Spleen (tissue), 11 donors: ENCODE measurements at regions not wholly inside any gene's neighbourhood (a gene's known extent, or its start where the extent isn't known, plus 50 kb on each side); places are given as distances from the start of the nearest gene placed in this dataset.

Experiments
- DNase-seq: peaks from one replicate; pipeline ENCODE4 v3.0.0-alpha.2; 2020
- H3K27ac ChIP-seq, 8 donors: fragments of 200-600 bp; sonication (generic) in 7 of 8; 1 replicate in 4 of 8; 2 replicates in 4 of 8; pipeline versions ENCODE4 v1.5.0 to v1.8.0; 2016 to 2021; ENCODE audit warnings: inconsistent platforms in 4 of 8, mild to moderate bottlenecking in 4 of 8, moderate library complexity in 1 of 8
- H3K27me3 ChIP-seq, 7 donors: fragments of 200-600 bp; sonication (generic) in 6 of 7; replicated peaks in 1 of 7; 1 replicate in 4 of 7; 2 replicates in 3 of 7; pipeline versions ENCODE4 v1.5.0 to v1.8.0; 2016 to 2021; ENCODE audit warnings: inconsistent platforms in 3 of 7, mild to moderate bottlenecking in 1 of 7
- H3K36me3 ChIP-seq, 6 donors: fragments of 200-600 bp; sonication (generic) in 5 of 6; 1 replicate in 4 of 6; 2 replicates in 2 of 6; pipeline versions ENCODE4 v1.5.0 to v1.8.0; 2016 to 2021; ENCODE audit warnings: inconsistent platforms in 2 of 6
- H3K4me1 ChIP-seq, 6 donors: fragments of 200-600 bp; sonication (generic) in 5 of 6; 1 replicate in 3 of 6; 2 replicates in 3 of 6; pipeline versions ENCODE4 v1.5.0 to v1.8.0; 2016 to 2021; ENCODE audit warnings: inconsistent platforms in 3 of 6
- H3K4me3 ChIP-seq, 8 donors: fragments of 200-600 bp; sonication (generic) in 7 of 8; 1 replicate in 4 of 8; 2 replicates in 4 of 8; pipeline versions ENCODE4 v1.5.0 to v1.8.0; 2016 to 2021; ENCODE audit warnings: inconsistent platforms in 4 of 8, mild to moderate bottlenecking in 4 of 8, moderate library complexity in 2 of 8
- H3K9me3 ChIP-seq, 8 donors: fragments of 200-600 bp; sonication (generic) in 7 of 8; 1 replicate in 4 of 8; 2 replicates in 4 of 8; pipeline versions ENCODE4 v1.5.0 to v1.8.0; 2016 to 2021; ENCODE audit warnings: inconsistent platforms in 4 of 8
- POLR2A ChIP-seq, 3 donors: fragments of 450-650 bp; IDR thresholded peaks; one replicate each; pipeline ENCODE4 v1.5.1; 2017; ENCODE audit warnings: antibody characterized with exemption in 3 of 3, mild to moderate bottlenecking in 1 of 3
- POLR2AphosphoS5 ChIP-seq, 3 donors: sonication (generic); formaldehyde crosslinking; IDR thresholded peaks; one replicate each; pipeline ENCODE4 v1.5.1; 2017; ENCODE audit warnings: antibody characterized with exemption in 3 of 3
- WGBS, 5 donors: extraction: QIAGEN DNeasy Blood & Tissue Kit in 3 of 5; methylation state at CpG; one replicate each; pipeline versions ENCODE4 v1.1.5 to v1.1.7; 2013 to 2018; 5-methylcytosine and 5-hydroxymethylcytosine counted together
- intact Hi-C: fragments of 100-400 bp; cut with DNase I; formaldehyde crosslinking; loops from one replicate; pipeline ENCODE4 v1.15.0; 2023; ENCODE audit warnings: low total_unique reads
- TF ChIP-seq, protein P1 (sequence below), 11 experiments: fragments of 200-600 bp in 7 of 11; fragments of 450-650 bp in 4 of 11; sonication (generic) in 4 of 11; IDR thresholded peaks in 8 of 11; conservative IDR thresholded peaks in 3 of 11; 1 replicate in 7 of 11; 2 replicates in 4 of 11; pipeline versions ENCODE4 v1.4.0 to v1.8.0; 2016 to 2021; ENCODE audit warnings: antibody characterized with exemption in 11 of 11, inconsistent platforms in 4 of 11, mild to moderate bottlenecking in 1 of 11
- donor health status: healthy with polysubstance abuse.
- donor health status: DM: no; HTN: no; CAD: no; lungs with moderate emphysema.
- donor health status: DM: no; HTN: no; CAD: no.
- donor health status: Bipolar disorder and iron deficiency.
- donor health status: healthy.
- donor health status: DM: no; HTN: no; CAD: no.
- donor health status: DM: yes; HTN: yes; CAD: no.

- WGBS, 5 donors, result 87 to 95% (median 89%) methylated on average over 4 of the region's 4 CpGs
- Histone ChIP-seq H3K9me3 (no peaks in the 10 kb centered on the region), H3K27me3 (no peaks in the 10 kb centered on the region), H3K36me3 (no peaks in the 10 kb centered on the region), H3K27ac (no peak overlapping the region), H3K4me1 (no peaks in the 10 kb centered on the region), H3K4me3 (no peak overlapping the region)
- intact Hi-C loops, result no loop called here
- TF ChIP-seq, protein P1, sequence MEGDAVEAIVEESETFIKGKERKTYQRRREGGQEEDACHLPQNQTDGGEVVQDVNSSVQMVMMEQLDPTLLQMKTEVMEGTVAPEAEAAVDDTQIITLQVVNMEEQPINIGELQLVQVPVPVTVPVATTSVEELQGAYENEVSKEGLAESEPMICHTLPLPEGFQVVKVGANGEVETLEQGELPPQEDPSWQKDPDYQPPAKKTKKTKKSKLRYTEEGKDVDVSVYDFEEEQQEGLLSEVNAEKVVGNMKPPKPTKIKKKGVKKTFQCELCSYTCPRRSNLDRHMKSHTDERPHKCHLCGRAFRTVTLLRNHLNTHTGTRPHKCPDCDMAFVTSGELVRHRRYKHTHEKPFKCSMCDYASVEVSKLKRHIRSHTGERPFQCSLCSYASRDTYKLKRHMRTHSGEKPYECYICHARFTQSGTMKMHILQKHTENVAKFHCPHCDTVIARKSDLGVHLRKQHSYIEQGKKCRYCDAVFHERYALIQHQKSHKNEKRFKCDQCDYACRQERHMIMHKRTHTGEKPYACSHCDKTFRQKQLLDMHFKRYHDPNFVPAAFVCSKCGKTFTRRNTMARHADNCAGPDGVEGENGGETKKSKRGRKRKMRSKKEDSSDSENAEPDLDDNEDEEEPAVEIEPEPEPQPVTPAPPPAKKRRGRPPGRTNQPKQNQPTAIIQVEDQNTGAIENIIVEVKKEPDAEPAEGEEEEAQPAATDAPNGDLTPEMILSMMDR (IDR thresholded peaks at IDR 0.05 in 8 of 11, conservative IDR thresholded peaks at IDR 0.05 in 3 of 11), result no peak
- no peak for TF ChIP-seq POLR2AphosphoS5 (IDR thresholded peaks at IDR 0.05)
- no peak for DNase-seq
Measured at GRCh38 chr20:6914986-6915385, 147.5 kb downstream of the BMP2 start.

GRCh38 chr20:6916938-6917337 is 149.5 kb downstream of the BMP2 start:
- Histone ChIP-seq H3K27ac (no peak overlapping the region), H3K36me3 (no peaks in the 10 kb centered on the region), H3K4me1 (no peaks in the 10 kb centered on the region), H3K4me3 (no peak overlapping the region), H3K9me3 (no peaks in the 10 kb centered on the region), H3K27me3 (no peaks in the 10 kb centered on the region)
- 82 to 100% (median 93%) methylated on average over 1 of the region's 1 CpG for WGBS, 5 donors
- TF ChIP-seq POLR2AphosphoS5 (IDR thresholded peaks at IDR 0.05) (no peak), POLR2A (IDR thresholded peaks at IDR 0.05) (no peak)
- TF ChIP-seq, protein P1 (IDR thresholded peaks at IDR 0.05 in 8 of 11, conservative IDR thresholded peaks at IDR 0.05 in 3 of 11), result no peak
- intact Hi-C loops, result no loop called here
- no peak for DNase-seq

DNA sequence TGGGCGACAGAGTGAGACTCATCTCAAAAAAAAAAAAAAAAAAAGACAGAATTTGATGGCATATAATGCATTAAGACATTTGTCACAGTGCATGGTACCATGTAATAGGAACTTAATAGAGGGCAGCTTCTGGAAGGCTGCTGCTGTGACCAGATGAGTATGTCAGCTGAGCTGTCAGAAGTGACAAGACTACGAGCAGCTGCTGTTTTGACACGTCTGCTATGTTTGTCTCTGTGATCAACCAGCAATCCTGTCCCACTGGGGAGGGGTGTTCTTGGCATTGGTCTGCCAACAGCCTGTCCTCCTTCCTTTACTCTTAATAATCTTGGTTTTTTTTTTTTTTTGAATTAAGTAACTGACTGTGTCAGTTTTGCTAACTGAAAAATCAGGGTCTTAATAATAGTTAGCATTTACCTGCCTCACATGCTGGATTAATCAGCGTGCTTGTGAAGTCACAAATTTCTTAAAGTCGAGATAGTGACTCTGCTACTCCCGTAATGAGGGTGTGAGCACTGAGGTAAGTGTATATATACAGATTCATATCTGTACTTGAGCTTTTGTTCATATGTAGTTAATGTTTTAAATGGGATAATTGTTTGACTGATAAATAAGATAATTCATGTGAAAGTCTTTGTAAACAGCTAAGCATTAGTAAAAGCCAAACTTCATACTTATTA is 152.4 kb downstream of the BMP2 start:
- no peaks in the 10 kb centered on the region for H3K4me1 ChIP-seq
- H3K36me3 ChIP-seq, result no peaks in the 10 kb centered on the region
- TF ChIP-seq, protein P1 (IDR thresholded peaks at IDR 0.05 in 8 of 11, conservative IDR thresholded peaks at IDR 0.05 in 3 of 11), result no peak
- TF ChIP-seq POLR2AphosphoS5 (IDR thresholded peaks at IDR 0.05) (no peak), POLR2A (IDR thresholded peaks at IDR 0.05) (no peak)
- peaks cover 0 to 7% (median 0%) of the 10 kb centered on the region in 8 donors for H3K9me3 ChIP-seq
- H3K4me3 ChIP-seq, result no peak overlapping the region
- 75 to 89% (median 81%) methylated on average over 6 of the region's 6 CpGs for WGBS, 5 donors
- no peaks in the 10 kb centered on the region for H3K27me3 ChIP-seq
- no peak for DNase-seq
- H3K27ac ChIP-seq, result no peak overlapping the region
- intact Hi-C loops, result no loop called here

DNA sequence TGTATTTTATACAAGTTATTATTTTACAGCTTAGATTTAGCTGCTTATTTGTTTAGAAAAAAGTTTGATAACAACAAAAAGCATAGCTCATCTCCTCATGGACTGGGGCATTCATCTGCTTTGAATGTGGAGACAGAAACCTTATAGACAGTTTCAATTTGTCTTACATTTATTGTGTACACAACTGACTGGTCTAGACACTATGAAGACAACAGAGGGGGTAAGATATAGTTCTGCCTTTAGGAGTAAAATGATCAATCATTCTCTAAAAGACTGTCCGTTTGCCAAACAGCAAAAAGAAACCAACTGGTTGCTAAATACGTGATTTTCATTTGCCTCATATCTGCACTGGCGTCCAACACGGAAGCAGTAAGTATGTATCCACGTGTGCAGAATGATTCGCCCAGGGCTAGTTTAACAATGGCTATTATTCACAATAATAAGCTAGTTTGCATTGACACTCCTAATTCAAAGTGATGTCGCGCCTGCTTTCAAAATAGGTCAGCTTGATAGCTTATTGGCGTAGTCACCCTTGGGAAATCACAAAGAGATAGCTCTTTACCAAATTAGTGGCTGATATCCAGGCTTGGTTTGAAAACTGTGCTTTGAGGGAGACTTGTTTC is 153.6 kb downstream of the BMP2 start:
- no peaks in the 10 kb centered on the region for H3K36me3 ChIP-seq
- 90 to 96% (median 91%) methylated on average over 9 of the region's 9 CpGs for WGBS, 5 donors
- TF ChIP-seq POLR2AphosphoS5 (IDR thresholded peaks at IDR 0.05), result no peak
- TF ChIP-seq POLR2A (IDR thresholded peaks at IDR 0.05), result no peak
- TF ChIP-seq, protein P1 (IDR thresholded peaks at IDR 0.05 in 8 of 11, conservative IDR thresholded peaks at IDR 0.05 in 3 of 11), result no peak
- no peaks in the 10 kb centered on the region for H3K4me1 ChIP-seq
- H3K9me3 ChIP-seq, result peaks cover 0 to 7% (median 0%) of the 10 kb centered on the region in 8 donors
- intact Hi-C loops, result no loop called here
- no peak overlapping the region for H3K4me3 ChIP-seq
- no peak for DNase-seq
- no peaks in the 10 kb centered on the region for H3K27me3 ChIP-seq
- no peak overlapping the region for H3K27ac ChIP-seq
